ENCODE measurements at regions not wholly inside any gene's neighbourhood (a gene's known extent, or its start where the extent isn't known, plus 50 kb on each side); places are given as distances from the start of the nearest gene placed in this dataset.

DNA sequence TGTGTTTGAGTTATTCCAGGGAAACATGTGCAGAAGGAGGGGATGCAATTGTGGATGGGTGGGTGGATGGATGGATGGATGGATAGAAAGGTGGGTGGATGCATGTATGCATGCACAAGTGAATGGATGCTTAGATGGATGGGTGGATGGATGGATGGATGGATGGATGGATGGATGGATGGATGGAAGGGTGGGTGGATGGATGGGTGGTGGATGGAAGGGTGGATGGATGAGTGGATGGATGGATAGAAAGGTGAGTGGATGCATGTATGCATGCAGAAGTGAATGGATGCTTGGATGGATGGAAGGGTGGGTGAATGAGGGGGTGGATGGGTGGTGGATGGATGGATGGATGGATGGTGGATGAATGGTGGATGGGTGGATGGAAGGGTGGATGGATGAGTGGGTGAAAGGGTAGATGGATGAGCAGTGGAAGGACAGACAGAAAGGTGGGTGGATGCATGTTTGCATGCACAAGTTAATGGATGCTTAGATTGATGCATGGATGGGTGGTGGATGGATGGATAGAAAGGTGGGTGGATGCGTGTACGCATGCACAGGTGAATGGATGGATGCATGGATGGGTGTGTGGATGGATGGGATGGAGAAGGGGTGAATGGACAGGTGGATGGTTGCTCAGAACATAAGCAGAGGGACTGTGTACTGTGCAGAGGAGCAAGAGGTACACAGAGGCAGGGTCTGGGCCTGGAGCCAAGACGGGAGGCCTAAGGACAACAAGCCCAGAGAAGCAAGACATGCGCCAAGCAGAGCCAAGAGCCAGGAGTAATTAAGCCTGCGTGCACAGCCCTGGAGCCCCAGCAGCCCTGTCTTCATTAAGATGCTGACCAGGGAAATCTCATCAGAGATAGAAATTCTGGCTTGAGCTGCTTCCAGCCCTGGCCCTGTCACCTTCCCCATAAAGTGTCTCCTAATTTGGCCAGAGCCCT lies 84.6 kb upstream of the PPP1R26 start:
- TF ChIP-seq ARNTL (CRISPR knock-in tag; IDR thresholded peaks at IDR 0.05; ENCODE audit: borderline replicate concordance, low read depth) = no peak
- TF ChIP-seq ZC3H10 (CRISPR knock-in tag; IDR thresholded peaks at IDR 0.05) = no peak
- no peak for TF ChIP-seq ESRRG (CRISPR knock-in tag; IDR thresholded peaks at IDR 0.05)
- TF ChIP-seq GLIS3 (CRISPR knock-in tag; IDR thresholded peaks at IDR 0.05) = no peak
- TF ChIP-seq RARB (CRISPR knock-in tag; IDR thresholded peaks at IDR 0.05) = no peak
- TF ChIP-seq, protein P1, sequence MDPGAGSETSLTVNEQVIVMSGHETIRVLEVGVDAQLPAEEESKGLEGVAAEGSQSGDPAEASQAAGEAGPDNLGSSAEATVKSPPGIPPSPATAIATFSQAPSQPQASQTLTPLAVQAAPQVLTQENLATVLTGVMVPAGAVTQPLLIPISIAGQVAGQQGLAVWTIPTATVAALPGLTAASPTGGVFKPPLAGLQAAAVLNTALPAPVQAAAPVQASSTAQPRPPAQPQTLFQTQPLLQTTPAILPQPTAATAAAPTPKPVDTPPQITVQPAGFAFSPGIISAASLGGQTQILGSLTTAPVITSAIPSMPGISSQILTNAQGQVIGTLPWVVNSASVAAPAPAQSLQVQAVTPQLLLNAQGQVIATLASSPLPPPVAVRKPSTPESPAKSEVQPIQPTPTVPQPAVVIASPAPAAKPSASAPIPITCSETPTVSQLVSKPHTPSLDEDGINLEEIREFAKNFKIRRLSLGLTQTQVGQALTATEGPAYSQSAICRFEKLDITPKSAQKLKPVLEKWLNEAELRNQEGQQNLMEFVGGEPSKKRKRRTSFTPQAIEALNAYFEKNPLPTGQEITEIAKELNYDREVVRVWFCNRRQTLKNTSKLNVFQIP (CRISPR knock-in tag; IDR thresholded peaks at IDR 0.05; ENCODE audit: borderline replicate concordance, low read depth) = no peak
- TF ChIP-seq ISL1 (CRISPR knock-in tag; IDR thresholded peaks at IDR 0.05) = no peak
- TF ChIP-seq PATZ1 (CRISPR knock-in tag; IDR thresholded peaks at IDR 0.05; ENCODE audit: borderline replicate concordance) = no peak
- TF ChIP-seq ZFP3 (CRISPR knock-in tag; IDR thresholded peaks at IDR 0.05) = no peak
- no peak for TF ChIP-seq BACH2 (CRISPR knock-in tag; IDR thresholded peaks at IDR 0.05; ENCODE audit: borderline replicate concordance)

All from SK-N-SH treated with all-trans-retinoic acid at 6 μM for 48 hours (cell line).